ENCODE measurements at regions not wholly inside any gene's neighbourhood (a gene's known extent, or its start where the extent isn't known, plus 50 kb on each side); places are given as distances from the start of the nearest gene placed in this dataset.

GRCh38 chr3:72109327-72110259 is 324.6 kb upstream of the PROK2 start:
- H3K4me3 ChIP-seq: no peak overlapping the region
- H3K4me1 ChIP-seq: no peaks in the 10 kb centered on the region
- H3K36me3 ChIP-seq: no peaks in the 10 kb centered on the region
- TF ChIP-seq, protein P1, sequence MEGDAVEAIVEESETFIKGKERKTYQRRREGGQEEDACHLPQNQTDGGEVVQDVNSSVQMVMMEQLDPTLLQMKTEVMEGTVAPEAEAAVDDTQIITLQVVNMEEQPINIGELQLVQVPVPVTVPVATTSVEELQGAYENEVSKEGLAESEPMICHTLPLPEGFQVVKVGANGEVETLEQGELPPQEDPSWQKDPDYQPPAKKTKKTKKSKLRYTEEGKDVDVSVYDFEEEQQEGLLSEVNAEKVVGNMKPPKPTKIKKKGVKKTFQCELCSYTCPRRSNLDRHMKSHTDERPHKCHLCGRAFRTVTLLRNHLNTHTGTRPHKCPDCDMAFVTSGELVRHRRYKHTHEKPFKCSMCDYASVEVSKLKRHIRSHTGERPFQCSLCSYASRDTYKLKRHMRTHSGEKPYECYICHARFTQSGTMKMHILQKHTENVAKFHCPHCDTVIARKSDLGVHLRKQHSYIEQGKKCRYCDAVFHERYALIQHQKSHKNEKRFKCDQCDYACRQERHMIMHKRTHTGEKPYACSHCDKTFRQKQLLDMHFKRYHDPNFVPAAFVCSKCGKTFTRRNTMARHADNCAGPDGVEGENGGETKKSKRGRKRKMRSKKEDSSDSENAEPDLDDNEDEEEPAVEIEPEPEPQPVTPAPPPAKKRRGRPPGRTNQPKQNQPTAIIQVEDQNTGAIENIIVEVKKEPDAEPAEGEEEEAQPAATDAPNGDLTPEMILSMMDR (IDR thresholded peaks at IDR 0.05): no peak
- no peaks in the 10 kb centered on the region for H3K27me3 ChIP-seq
- no peaks in the 10 kb centered on the region for H3K9me3 ChIP-seq
- 73% methylated on average over 17 of the region's 17 CpGs for WGBS, 2 donors
- no peak for FAIRE-seq
- no peak for ATAC-seq
- DNase-seq: no peak
- no peak overlapping the region for H3K27ac ChIP-seq
- intact Hi-C loops (cut with DNase I): no loop called here

DNA sequence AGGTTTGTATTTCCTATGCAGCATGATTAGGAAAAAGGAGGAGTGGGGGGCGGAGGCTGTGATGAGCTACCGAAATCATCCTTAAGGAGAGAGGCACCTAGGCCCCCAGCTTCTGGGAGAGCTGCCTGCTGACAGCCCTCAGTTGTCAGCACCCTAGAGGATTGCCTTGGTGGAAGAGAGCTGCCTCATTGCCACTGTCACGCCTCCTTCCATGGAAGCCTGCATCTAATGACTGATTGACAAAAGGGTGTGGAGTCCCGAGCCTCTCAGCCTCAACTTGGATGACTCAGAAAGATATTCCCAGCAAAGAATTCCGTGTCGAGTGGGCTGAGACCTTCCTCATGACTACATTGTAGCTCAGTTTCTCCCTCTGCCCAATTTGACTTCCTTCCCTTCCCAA is 320.4 kb upstream of the PROK2 start:
- H3K36me3 ChIP-seq: no peaks in the 10 kb centered on the region
- no peak overlapping the region for H3K27ac ChIP-seq
- intact Hi-C loops (cut with DNase I): no loop called here
- TF ChIP-seq, protein P1 (IDR thresholded peaks at IDR 0.05): no peak
- peaks cover 0 to 9% (median 0%) of the 10 kb centered on the region in 3 donors for H3K4me1 ChIP-seq
- FAIRE-seq (no peak), DNase-seq (no peak), ATAC-seq (no peak)
- H3K27me3 ChIP-seq: peaks cover 0 to 6% (median 0%) of the 10 kb centered on the region in 4 donors
- WGBS, 2 donors: 73 to 84% methylated on average over 6 of the region's 6 CpGs
- no peak overlapping the region for H3K4me3 ChIP-seq
- H3K9me3 ChIP-seq: no peaks in the 10 kb centered on the region

GRCh38 chr3:72102112-72102616 is 317.2 kb upstream of the PROK2 start:
- FAIRE-seq (no peak), DNase-seq (no peak)
- peaks cover 0 to 6% (median 0%) of the 10 kb centered on the region in 4 donors for H3K27me3 ChIP-seq

DNA sequence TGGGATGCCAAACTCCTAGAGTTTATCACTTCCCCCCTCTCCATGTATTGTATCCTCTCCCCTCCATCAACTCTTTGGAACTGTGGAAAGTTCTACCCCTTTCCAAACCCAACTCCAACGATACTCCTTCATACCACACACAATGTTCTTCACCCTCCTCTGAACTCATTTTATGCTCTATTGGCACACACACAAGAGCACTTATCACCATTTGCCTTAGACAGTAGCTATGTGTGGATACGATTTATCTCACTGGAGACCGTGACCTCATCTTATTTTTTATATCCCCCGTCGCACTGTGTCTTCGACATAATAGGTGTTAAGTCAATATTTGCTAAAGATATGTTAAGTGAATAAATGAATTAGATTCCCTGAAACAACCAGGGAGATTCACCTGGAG is 316.5 kb upstream of the PROK2 start:
- ATAC-seq (no peak), FAIRE-seq (no peak), DNase-seq (no peak)
- no peaks in the 10 kb centered on the region for H3K9me3 ChIP-seq
- 14 to 15% methylated on average over 6 of the region's 6 CpGs for WGBS, 2 donors
- no peak overlapping the region for H3K4me3 ChIP-seq
- no peaks in the 10 kb centered on the region for H3K36me3 ChIP-seq
- H3K4me1 ChIP-seq: peaks cover 0 to 9% (median 0%) of the 10 kb centered on the region in 3 donors
- TF ChIP-seq, protein P1 (IDR thresholded peaks at IDR 0.05): no peak
- no peak overlapping the region for H3K27ac ChIP-seq
- intact Hi-C loops (cut with DNase I): no loop called here
- peaks cover 0 to 6% (median 0%) of the 10 kb centered on the region in 4 donors for H3K27me3 ChIP-seq

More at GRCh38 chr3:72102112-72102616, 317.2 kb upstream of the PROK2 start:
- Histone ChIP-seq H3K36me3 (no peaks in the 10 kb centered on the region), H3K4me1 (peaks cover 0 to 9% (median 0%) of the 10 kb centered on the region in 3 donors), H3K27ac (no peak overlapping the region), H3K9me3 (no peaks in the 10 kb centered on the region), H3K4me3 (no peak overlapping the region)
- 50 to 55% methylated on average over 5 of the region's 5 CpGs for WGBS, 2 donors
- peak in 3 of 4 donors; percentile 11 to 59 (median 50) for ATAC-seq
- TF ChIP-seq, protein P1 (IDR thresholded peaks at IDR 0.05): no peak
- intact Hi-C loops (cut with DNase I): no loop called here
